ENCODE measurements at regions not wholly inside any gene's neighbourhood (a gene's known extent, or its start where the extent isn't known, plus 50 kb on each side); places are given as distances from the start of the nearest gene placed in this dataset.

DNA sequence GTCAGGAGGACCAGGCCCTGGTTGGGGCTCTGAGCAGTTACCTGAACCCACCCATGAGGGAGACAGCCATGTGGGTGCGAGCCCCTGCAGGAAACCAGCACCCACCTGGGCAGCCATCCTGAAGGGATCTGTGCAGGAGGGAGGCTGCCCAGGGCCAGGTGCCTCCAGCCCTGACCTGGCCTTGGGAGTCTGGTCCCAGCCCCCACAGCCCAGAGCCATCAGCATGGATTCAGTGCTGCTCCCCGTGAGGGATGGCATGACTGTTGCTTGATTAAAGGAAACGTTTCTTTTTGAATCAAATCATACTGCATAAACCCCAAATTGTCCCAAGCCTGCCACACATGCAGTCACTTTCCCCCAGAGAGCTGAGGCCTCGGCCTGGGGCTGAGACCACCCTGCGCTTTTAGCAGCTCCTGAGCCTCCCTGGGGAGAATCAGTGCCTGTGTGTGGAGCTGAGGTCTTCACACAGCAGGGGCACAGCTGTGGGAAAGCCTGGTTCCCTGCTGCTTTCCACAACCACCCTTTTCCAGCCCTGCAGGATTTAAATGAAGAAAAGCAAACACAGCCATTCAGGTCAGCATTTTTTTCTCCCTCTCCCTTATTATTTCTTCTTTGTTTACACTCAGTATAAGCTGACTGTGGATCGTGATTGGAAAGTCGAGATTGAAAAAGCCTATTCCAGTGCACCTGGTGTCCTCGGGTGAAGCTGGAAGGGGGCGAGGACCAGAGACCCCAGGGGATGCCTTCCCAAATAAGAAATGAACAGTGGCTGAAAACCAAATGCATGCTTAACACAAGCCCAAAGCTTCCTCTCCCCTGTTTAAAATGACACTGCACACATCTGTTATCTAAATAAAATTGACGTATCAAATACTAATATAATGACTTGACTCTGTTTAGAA lies 283.9 kb downstream of the SMOC2 start:
- Histone ChIP-seq H3K9me3 (ENCODE audit: control insufficient read depth, insufficient read depth, low read length) (peaks cover 49% of the 10 kb centered on the region), H4K91ac (ENCODE audit: insufficient read depth, low read depth, low read length) (no peak overlapping the region)

More for the DNA sequence above, 283.9 kb downstream of the SMOC2 start:
- WGBS, 2 experiments (ENCODE audit: extremely low coverage in 2 of 2, insufficient read length in 1 of 2): 33% methylated on average over 1 of the region's 10 CpGs; no CpG with 5 or more reads in 1 of the 2 experiments
- no peak overlapping the region for H2AK9ac ChIP-seq (replicated peaks; ENCODE audit: low read depth, low read length, poor library complexity)
- no peak overlapping the region for H2BK5ac ChIP-seq (ENCODE audit: low read depth, low read length, poor library complexity, severe bottlenecking)
- no peak overlapping the region for H3K27ac ChIP-seq (ENCODE audit: insufficient read depth, low read length)
- no TSS peak for BruUV-seq (replicated peaks)
- TF ChIP-seq, protein P1, sequence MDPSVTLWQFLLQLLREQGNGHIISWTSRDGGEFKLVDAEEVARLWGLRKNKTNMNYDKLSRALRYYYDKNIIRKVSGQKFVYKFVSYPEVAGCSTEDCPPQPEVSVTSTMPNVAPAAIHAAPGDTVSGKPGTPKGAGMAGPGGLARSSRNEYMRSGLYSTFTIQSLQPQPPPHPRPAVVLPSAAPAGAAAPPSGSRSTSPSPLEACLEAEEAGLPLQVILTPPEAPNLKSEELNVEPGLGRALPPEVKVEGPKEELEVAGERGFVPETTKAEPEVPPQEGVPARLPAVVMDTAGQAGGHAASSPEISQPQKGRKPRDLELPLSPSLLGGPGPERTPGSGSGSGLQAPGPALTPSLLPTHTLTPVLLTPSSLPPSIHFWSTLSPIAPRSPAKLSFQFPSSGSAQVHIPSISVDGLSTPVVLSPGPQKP (IDR thresholded peaks at IDR 0.05; ENCODE audit: borderline replicate concordance, low read depth, low read length): no peak
- TF ChIP-seq FOS (IDR thresholded peaks at IDR 0.05; ENCODE audit: low read depth, low read length) (no peak), NFE2L2 (IDR thresholded peaks at IDR 0.05; ENCODE audit: low read depth, low read length) (no peak), CHD1 (IDR thresholded peaks at IDR 0.05; ENCODE audit: low read depth, low read length) (no peak), RAD21 (IDR thresholded peaks at IDR 0.05; ENCODE audit: low read length) (no peak), POLR2A (IDR thresholded peaks at IDR 0.05; ENCODE audit: low read depth, low read length) (no peak), BHLHE40 (IDR thresholded peaks at IDR 0.05; ENCODE audit: low read depth, low read length) (no peak), MXI1 (IDR thresholded peaks at IDR 0.05; ENCODE audit: borderline replicate concordance, low read depth, low read length) (no peak), MAFK (IDR thresholded peaks at IDR 0.05; ENCODE audit: low read depth, low read length) (no peak), RCOR1 (IDR thresholded peaks at IDR 0.05; ENCODE audit: insufficient replicate concordance, low read length) (no peak), SMC3 (IDR thresholded peaks at IDR 0.05; ENCODE audit: low read depth, low read length) (no peak), MAZ (IDR thresholded peaks at IDR 0.05; ENCODE audit: borderline replicate concordance, low read depth, low read length) (no peak), RFX5 (IDR thresholded peaks at IDR 0.05; ENCODE audit: low read depth, low read length) (no peak), CEBPB (IDR thresholded peaks at IDR 0.05; ENCODE audit: low read depth, low read length) (no peak)
- TF ChIP-seq, protein P2, sequence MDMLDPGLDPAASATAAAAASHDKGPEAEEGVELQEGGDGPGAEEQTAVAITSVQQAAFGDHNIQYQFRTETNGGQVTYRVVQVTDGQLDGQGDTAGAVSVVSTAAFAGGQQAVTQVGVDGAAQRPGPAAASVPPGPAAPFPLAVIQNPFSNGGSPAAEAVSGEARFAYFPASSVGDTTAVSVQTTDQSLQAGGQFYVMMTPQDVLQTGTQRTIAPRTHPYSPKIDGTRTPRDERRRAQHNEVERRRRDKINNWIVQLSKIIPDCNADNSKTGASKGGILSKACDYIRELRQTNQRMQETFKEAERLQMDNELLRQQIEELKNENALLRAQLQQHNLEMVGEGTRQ (IDR thresholded peaks at IDR 0.05; ENCODE audit: low read depth, low read length): no peak
- TF ChIP-seq, protein P3, sequence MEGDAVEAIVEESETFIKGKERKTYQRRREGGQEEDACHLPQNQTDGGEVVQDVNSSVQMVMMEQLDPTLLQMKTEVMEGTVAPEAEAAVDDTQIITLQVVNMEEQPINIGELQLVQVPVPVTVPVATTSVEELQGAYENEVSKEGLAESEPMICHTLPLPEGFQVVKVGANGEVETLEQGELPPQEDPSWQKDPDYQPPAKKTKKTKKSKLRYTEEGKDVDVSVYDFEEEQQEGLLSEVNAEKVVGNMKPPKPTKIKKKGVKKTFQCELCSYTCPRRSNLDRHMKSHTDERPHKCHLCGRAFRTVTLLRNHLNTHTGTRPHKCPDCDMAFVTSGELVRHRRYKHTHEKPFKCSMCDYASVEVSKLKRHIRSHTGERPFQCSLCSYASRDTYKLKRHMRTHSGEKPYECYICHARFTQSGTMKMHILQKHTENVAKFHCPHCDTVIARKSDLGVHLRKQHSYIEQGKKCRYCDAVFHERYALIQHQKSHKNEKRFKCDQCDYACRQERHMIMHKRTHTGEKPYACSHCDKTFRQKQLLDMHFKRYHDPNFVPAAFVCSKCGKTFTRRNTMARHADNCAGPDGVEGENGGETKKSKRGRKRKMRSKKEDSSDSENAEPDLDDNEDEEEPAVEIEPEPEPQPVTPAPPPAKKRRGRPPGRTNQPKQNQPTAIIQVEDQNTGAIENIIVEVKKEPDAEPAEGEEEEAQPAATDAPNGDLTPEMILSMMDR (conservative IDR thresholded peaks at IDR 0.05; ENCODE audit: low read depth, low read length): no peak
- intact Hi-C loops (cut with micrococcal nuclease) (no loop called here), in situ Hi-C loops (cut with MboI; ENCODE audit: low sequenced_read_pairs) (no loop called here), dilution Hi-C loops (cut with HindIII; ENCODE audit: low sequenced_read_pairs, unreplicated experiment) (no loop called here)
- no peak overlapping the region for H3K4me3 ChIP-seq (ENCODE audit: insufficient read depth, low read depth, low read length)
- H3K18ac ChIP-seq (ENCODE audit: low read depth, low read length): no peak overlapping the region
- POLR2A ChIA-PET (ENCODE audit: unreplicated experiment): no interaction called here
- no peak overlapping the region for H3K4ac ChIP-seq (ENCODE audit: low read depth, low read length)
- no peak overlapping the region for H2BK20ac ChIP-seq (ENCODE audit: low read depth, low read length)
- H3K14ac ChIP-seq (replicated peaks; ENCODE audit: low read depth, low read length): no peak overlapping the region
- no peaks in the 10 kb centered on the region for H4K20me1 ChIP-seq (ENCODE audit: insufficient read depth, low read length)
- no peak overlapping the region for H3K4me2 ChIP-seq (ENCODE audit: low read depth, low read length)
- no peak overlapping the region for H4K5ac ChIP-seq (ENCODE audit: low read depth, low read length)
- H2BK120ac ChIP-seq (ENCODE audit: low read depth, low read length): no peak overlapping the region
- H3K9ac ChIP-seq (ENCODE audit: low read depth, low read length): no peak overlapping the region
- ATAC-seq (ENCODE audit: low read depth) (no peak), DNase-seq (no peak)
- no peak overlapping the region for H2AK5ac ChIP-seq (ENCODE audit: low read depth, low read length)
- H3K56ac ChIP-seq (ENCODE audit: extremely low read depth, insufficient read depth, low read length): no peak overlapping the region
- no peak overlapping the region for H3K23ac ChIP-seq (ENCODE audit: low read depth, low read length)
- H3K4me1 ChIP-seq (ENCODE audit: control insufficient read depth, insufficient read depth, low read length): no peaks in the 10 kb centered on the region
- no peaks in the 10 kb centered on the region for H3K9me1 ChIP-seq (ENCODE audit: insufficient read depth, low read length)
- H4K8ac ChIP-seq (ENCODE audit: low read depth in 2 of 2, low read length in 2 of 2): no peak overlapping the region
- H2BK15ac ChIP-seq (ENCODE audit: low read depth, low read length): no peak overlapping the region
- H2AFZ ChIP-seq (replicated peaks; ENCODE audit: low read length, poor library complexity): no peak overlapping the region
- H3K79me1 ChIP-seq (ENCODE audit: low read depth in 1 of 2, low read length in 2 of 2): no peaks in the 10 kb centered on the region
- no peaks in the 10 kb centered on the region for H3K27me3 ChIP-seq (ENCODE audit: control insufficient read depth, insufficient read depth, low read length)
- CTCF ChIA-PET: no interaction called here
- H3K36me3 ChIP-seq (ENCODE audit: control insufficient read depth, insufficient read depth, low read length): no peaks in the 10 kb centered on the region
